OCI-LY7 (cell line): ENCODE measurements at regions not wholly inside any gene's neighbourhood (a gene's known extent, or its start where the extent isn't known, plus 50 kb on each side); places are given as distances from the start of the nearest gene placed in this dataset.

Experiments
- EZH2phosphoT487 ChIP-seq: fragments of 200-600 bp; sonication (generic); IDR thresholded peaks from 2 replicates; pipeline ENCODE4 v1.6.1; 2018; ENCODE audit warnings: low read depth, borderline replicate concordance, mild to moderate bottlenecking, mixed run types, antibody characterized with exemption, low read length, moderate library complexity, mixed read lengths
- TF ChIP-seq, protein P1 (sequence below): fragments of 200-600 bp; sonication (generic); conservative IDR thresholded peaks from 2 replicates; pipeline ENCODE4 v1.5.1; 2014; ENCODE audit warnings: mild to moderate bottlenecking, antibody characterized with exemption, low read length, moderate library complexity, mixed read lengths

DNA sequence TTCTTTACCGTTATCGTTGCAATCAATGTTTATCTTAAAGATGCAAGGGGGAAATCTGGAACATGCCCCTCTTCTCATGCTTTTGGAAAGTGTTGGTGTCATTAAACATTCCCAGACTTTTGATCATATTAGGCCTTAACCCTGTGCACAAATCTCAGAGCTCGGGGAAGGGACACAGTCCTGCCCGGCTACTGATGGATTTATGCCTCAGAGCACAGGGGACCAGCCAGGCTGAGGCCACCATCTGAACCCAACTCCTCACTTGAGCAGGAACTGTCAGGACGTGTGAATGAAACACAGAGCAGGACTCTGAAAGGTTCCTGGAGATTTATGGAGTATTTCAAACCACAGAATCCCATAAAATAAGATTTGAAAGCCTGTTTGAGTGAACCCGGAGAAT lies 132.0 kb upstream of the CXCL12 start:
- TF ChIP-seq, protein P1, sequence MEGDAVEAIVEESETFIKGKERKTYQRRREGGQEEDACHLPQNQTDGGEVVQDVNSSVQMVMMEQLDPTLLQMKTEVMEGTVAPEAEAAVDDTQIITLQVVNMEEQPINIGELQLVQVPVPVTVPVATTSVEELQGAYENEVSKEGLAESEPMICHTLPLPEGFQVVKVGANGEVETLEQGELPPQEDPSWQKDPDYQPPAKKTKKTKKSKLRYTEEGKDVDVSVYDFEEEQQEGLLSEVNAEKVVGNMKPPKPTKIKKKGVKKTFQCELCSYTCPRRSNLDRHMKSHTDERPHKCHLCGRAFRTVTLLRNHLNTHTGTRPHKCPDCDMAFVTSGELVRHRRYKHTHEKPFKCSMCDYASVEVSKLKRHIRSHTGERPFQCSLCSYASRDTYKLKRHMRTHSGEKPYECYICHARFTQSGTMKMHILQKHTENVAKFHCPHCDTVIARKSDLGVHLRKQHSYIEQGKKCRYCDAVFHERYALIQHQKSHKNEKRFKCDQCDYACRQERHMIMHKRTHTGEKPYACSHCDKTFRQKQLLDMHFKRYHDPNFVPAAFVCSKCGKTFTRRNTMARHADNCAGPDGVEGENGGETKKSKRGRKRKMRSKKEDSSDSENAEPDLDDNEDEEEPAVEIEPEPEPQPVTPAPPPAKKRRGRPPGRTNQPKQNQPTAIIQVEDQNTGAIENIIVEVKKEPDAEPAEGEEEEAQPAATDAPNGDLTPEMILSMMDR: no peak
- TF ChIP-seq EZH2phosphoT487: no peak
